HL-60 (cell line): ENCODE measurements at regions not wholly inside any gene's neighbourhood (a gene's known extent, or its start where the extent isn't known, plus 50 kb on each side); places are given as distances from the start of the nearest gene placed in this dataset.

ENCODE experiments used
- GABPA ChIP-seq: IDR thresholded peaks from 2 replicates; pipeline ENCODE4 v1.6.1; 2012; ENCODE audit warnings: low read depth
- POLR2AphosphoS5 ChIP-seq: IDR thresholded peaks from 2 replicates; pipeline ENCODE4 v1.6.1; 2012; ENCODE audit warnings: low read depth
- SPI1 ChIP-seq: IDR thresholded peaks from 2 replicates; pipeline ENCODE4 v1.6.1; 2012; ENCODE audit warnings: low read depth, mild to moderate bottlenecking, borderline replicate concordance
- TF ChIP-seq, protein P1 (sequence below): IDR thresholded peaks from one replicate; pipeline ENCODE4 v1.5.1; 2011; ENCODE audit warnings: low read length, control low read depth, inconsistent platforms; ENCODE audit not compliant: insufficient read depth
- TF ChIP-seq, protein P2 (sequence below): IDR thresholded peaks from 2 replicates; pipeline ENCODE4 v1.6.1; 2012; ENCODE audit warnings: low read depth; ENCODE audit not compliant: insufficient replicate concordance

DNA sequence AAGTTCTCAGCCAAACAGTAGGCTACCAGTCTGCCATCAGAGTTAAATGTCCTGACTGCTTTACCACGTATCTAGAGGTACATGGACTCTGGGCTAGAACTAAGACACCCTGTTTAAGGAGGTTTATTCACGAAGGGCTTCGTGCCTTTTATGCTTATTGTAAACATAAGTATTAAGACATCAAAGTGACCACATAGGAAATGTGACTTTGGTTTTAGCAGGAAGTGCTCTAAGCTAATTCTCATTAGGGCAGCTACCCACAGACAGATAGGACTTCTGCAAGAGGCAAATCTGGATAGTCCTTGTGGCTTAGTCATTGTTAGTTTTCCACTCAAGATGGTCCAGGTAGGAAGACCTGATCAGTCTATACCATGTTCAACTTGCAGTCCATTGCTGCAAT, 233.3 kb upstream of the MGAT5 start:
- no peak for TF ChIP-seq POLR2AphosphoS5
- TF ChIP-seq, protein P1, sequence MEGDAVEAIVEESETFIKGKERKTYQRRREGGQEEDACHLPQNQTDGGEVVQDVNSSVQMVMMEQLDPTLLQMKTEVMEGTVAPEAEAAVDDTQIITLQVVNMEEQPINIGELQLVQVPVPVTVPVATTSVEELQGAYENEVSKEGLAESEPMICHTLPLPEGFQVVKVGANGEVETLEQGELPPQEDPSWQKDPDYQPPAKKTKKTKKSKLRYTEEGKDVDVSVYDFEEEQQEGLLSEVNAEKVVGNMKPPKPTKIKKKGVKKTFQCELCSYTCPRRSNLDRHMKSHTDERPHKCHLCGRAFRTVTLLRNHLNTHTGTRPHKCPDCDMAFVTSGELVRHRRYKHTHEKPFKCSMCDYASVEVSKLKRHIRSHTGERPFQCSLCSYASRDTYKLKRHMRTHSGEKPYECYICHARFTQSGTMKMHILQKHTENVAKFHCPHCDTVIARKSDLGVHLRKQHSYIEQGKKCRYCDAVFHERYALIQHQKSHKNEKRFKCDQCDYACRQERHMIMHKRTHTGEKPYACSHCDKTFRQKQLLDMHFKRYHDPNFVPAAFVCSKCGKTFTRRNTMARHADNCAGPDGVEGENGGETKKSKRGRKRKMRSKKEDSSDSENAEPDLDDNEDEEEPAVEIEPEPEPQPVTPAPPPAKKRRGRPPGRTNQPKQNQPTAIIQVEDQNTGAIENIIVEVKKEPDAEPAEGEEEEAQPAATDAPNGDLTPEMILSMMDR: no peak
- TF ChIP-seq GABPA: no peak
- TF ChIP-seq, protein P2, sequence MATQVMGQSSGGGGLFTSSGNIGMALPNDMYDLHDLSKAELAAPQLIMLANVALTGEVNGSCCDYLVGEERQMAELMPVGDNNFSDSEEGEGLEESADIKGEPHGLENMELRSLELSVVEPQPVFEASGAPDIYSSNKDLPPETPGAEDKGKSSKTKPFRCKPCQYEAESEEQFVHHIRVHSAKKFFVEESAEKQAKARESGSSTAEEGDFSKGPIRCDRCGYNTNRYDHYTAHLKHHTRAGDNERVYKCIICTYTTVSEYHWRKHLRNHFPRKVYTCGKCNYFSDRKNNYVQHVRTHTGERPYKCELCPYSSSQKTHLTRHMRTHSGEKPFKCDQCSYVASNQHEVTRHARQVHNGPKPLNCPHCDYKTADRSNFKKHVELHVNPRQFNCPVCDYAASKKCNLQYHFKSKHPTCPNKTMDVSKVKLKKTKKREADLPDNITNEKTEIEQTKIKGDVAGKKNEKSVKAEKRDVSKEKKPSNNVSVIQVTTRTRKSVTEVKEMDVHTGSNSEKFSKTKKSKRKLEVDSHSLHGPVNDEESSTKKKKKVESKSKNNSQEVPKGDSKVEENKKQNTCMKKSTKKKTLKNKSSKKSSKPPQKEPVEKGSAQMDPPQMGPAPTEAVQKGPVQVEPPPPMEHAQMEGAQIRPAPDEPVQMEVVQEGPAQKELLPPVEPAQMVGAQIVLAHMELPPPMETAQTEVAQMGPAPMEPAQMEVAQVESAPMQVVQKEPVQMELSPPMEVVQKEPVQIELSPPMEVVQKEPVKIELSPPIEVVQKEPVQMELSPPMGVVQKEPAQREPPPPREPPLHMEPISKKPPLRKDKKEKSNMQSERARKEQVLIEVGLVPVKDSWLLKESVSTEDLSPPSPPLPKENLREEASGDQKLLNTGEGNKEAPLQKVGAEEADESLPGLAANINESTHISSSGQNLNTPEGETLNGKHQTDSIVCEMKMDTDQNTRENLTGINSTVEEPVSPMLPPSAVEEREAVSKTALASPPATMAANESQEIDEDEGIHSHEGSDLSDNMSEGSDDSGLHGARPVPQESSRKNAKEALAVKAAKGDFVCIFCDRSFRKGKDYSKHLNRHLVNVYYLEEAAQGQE: no peak
- no peak for TF ChIP-seq SPI1
